PC-3 (cell line): ENCODE measurements at regions not wholly inside any gene's neighbourhood (a gene's known extent, or its start where the extent isn't known, plus 50 kb on each side); places are given as distances from the start of the nearest gene placed in this dataset.

Source experiments
- CTCF ChIP-seq: fragments of 300-600 bp; sonication (generic); conservative IDR thresholded peaks from 2 replicates; pipeline ENCODE4 v1.5.1; 2017; ENCODE audit warnings: antibody characterized with exemption, low read depth, mild to moderate bottlenecking, low read length
- EZH2 ChIP-seq: fragments of 300-600 bp; sonication (generic); IDR thresholded peaks from one replicate; pipeline ENCODE4 v1.6.1; 2017; ENCODE audit warnings: antibody characterized with exemption, mild to moderate bottlenecking, low read length; ENCODE audit not compliant: unreplicated experiment
- EZH2phosphoT487 ChIP-seq: fragments of 300-600 bp; sonication (generic); IDR thresholded peaks from 2 replicates; pipeline ENCODE4 v1.6.1; 2018; ENCODE audit warnings: mild to moderate bottlenecking, antibody characterized with exemption, low read length, borderline replicate concordance

DNA sequence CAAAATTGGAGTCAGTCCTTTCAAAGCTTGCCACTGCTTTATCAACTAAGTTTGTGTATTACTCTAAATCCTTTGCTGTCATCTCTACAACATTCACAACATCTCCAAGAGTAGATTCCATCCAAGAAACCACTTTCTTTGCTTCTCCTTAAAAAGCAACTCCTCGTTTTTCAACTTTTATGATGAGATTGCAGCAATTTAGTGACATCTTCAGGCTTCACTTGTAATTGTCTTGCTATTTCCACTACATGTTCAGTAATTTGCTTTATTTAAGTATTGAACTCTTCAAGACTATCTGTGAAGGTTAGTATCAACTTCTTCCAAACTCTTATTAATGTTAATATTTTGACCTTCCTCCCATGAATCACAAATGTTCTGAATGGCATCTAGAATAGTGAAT is 747.9 kb downstream of the TMTC2 start:
- peak; percentile 37; the same call in 1 of the 2 replicates for TF ChIP-seq CTCF
- TF ChIP-seq EZH2phosphoT487: no peak
- no peak for TF ChIP-seq EZH2
